ENCODE measurements at regions not wholly inside any gene's neighbourhood (a gene's known extent, or its start where the extent isn't known, plus 50 kb on each side); places are given as distances from the start of the nearest gene placed in this dataset.
A peak's percentile ranks its signal among the peaks of the same experiment; 100 is the strongest.
"Not testable (repeated sequence)": the region's sequence is repeated elsewhere in the genome, so short reads cannot be mapped to it uniquely, and the experiment has no call there.

DNA sequence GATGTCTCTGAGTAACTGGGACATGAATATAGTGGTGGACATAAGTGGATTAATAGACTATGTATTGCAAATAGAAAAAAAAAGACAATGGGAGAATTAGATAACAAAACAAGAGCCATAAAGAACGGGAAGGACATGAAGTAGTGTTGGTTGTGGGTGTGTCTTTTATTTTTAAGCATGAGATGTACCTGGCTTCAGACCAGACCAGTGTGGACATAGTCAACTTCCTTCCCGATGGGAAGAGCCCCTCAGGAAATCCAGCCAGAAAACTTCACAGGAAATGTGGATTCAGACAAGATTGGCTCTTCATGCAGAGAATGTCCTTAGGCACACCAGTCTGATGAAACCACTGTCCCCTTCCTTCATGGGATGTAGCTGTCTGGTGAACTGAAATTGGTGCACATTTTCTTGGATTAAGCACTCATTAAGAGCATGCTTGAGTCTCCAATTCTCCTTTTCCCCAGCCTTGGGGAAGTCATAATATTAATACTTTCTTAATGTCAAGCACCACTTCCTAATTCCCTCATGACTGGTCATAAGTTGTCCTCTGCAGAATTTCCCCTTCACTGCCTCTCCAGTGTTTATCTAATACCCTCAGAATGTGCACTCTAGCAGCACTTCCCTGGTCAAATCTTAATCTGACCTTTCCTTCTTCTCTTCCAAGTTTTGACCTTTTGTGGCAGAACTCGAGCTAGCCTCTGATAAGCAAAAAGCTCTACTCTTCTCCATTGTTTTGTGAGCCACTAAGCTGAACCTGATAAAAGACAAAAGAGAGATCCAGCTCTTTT is 350.6 kb upstream of the MAF start:
- no peak for FAIRE-seq

DNA sequence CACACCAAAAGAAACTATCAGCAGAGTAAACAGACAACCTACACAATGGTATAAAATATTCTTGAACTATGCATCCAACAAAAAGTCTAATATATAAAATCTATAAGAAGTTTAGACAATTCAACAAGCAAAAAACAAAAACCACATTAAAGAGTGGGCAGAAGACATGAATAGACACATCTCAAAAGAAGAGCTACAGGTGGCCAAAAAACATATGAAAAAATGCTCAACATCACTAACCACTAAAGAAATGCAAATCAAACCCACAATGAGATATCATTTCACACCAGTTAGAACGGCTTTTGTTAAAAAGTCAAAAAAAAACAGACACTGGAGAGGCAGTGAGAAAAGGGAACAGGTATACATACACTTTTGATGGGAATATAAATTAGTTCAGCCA is 348.9 kb upstream of the MAF start:
- FAIRE-seq (no peak), DNase-seq (ENCODE audit: low spot score) (no peak)

More for the DNA sequence above, 350.6 kb upstream of the MAF start:
- no peak for DNase-seq (ENCODE audit: low spot score)

DNA sequence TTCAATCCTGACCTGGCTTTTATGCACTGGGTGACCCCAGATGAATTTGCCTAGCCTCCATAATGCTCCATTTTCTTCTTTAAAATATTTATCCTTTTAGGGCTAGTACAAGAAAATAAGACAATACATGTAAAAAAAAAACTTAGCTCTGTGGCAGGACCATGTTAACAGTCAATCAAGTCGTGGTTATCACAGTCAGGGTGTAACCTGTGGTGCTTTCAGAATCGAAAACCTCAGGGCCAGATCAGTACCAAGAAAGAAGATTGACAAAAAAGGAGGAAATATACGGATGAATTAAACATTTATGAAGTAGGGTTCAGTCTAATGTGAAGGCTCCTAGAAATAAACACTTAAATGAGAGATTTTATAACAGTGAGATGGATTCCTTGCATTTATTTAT is 347.2 kb upstream of the MAF start:
- no peak for DNase-seq (ENCODE audit: low spot score)
- FAIRE-seq, result no peak

DNA sequence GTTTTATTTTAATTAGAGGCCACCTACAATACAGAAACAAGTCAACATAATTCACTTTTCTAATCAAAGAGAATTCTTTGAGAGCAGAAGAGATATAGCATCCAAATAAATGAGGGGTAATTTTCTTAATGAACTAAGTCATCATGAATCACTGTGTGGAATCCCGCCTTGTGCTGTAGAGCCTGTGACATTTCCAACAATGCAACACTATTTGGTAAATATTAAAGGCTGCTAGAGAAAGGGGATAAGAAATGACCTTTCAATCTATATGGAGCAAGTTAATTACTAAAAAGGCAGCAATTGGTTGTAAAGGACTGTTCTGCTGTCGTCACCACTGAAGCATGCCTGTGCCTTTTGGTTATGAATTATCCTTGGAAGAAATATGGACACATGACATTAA is 345.7 kb upstream of the MAF start:
- no peak for DNase-seq (ENCODE audit: low spot score)
- no peak for FAIRE-seq

DNA sequence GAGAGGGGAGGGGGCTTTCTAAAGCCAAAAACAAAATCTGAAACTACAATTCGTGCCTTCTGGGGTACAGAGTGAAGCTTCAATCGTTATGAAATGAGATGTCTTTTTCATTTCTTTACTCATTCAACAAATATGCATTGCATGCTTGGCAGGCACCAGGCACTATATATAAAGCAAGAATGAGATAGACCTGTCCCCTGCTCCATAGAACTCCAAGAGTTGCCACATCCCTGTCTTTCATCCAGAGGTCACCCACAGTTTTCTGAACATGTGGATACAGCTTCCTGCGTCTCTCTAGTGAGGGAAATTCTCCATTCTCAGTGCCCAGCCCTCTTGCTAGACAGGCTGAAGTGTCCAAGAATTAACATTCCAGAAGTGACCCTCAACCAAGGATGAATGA is 343.2 kb upstream of the MAF start:
- DNase-seq (ENCODE audit: low spot score) (no peak), FAIRE-seq (no peak)

DNA sequence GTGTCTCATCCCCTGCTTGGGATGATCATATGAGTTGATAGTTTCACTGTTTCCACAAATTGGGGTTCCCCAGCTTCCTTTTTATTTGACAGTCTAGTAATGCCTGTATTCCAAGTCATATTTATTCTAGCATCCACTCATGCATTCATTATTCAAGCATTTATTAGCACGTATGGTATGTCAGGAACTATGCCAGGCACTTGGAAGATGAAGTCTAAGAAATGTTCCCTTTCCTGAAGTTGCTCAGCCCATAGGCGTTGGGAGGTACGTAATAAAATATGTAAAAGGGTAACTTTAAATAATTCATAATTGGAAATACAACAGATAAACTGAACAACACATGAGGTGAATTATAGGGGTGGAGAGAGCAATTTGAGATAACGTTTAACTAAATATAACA is 338.0 kb upstream of the MAF start:
- DNase-seq (ENCODE audit: low spot score), result no peak
- FAIRE-seq, result no peak

DNA sequence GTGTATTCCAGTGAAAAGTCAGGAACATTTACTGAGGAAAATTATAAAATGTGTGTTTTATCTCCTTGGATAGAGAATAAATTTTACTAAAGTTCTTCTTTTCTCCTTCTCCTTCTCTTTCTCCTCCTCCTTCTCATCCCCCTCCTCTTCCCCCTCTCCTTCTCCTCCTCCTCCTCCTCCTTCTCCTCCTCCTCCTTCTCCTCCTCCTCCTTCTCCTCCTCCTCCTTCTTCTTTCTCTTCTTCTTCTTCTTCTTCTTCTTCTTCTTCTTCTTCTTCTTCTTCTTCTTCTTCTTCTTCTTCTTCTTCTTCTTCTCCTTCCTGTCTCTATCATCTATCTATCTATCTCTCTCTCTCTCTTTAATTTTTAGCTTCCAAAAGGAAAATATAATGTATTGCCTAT is 337.1 kb upstream of the MAF start:
- not testable (repeated sequence) for FAIRE-seq; DNase-seq (ENCODE audit: low spot score)

DNA sequence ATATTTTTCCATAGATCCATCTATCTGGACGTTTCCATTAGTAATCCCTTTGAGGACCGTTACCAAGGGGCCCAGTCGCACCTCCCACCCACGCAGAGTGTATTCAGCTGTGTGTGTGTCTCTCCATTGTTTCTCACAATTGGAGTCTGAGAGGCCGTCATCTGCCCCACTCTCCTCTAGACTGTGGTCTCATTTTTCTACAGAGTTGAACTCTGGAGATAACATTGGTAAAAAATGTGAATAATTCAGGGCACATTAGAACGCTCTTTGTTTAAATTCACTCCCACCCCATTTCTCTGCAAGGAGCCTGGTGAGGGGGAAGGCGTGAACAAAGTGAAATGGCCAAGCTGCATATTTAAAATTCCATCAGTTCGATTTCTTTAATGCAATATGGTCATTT is 333.1 kb upstream of the MAF start:
- no peak for FAIRE-seq

DNA sequence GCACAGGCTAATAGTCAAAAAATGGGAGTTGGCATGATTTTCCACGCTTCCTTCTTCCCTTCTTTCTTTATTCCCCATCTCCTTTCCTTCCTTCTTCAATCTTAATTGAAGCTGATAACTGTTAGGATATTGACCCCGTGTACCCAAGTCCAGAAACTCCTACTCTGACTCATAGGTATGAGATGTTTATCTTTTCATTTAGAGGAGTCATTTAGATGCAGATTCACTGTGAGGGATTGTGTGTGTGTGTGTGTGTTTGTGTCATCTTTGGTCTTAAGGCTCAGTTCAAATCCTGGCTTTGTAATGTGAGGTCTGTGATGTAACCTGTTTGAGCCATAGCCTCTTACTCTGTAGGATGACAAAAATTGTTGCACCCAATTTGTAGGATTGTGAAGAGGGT is 332.0 kb upstream of the MAF start:
- no peak for DNase-seq (ENCODE audit: low spot score)
- no peak for FAIRE-seq

More for the DNA sequence above, 333.1 kb upstream of the MAF start:
- no peak for DNase-seq (ENCODE audit: low spot score)

DNA sequence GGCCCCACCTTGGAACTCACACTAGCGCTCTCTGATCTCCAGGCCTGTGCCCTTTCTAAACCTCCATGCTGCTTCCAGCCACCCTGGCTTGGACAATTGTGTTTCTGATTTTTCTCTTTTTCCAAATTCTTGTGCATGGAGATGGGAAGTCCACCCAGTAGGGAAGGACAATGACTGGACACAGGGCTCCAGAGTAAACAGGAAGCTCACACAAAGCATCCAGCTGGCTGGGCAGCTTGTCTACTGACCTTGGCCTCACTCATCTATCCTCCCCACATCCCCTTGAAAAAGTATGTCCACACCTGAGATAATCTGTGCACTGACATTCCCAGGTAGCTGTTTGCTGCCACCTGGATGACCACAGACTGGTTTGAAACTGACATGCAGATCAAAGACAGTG is 331.2 kb upstream of the MAF start:
- DNase-seq (ENCODE audit: low spot score), result no peak
- FAIRE-seq, result no peak

DNA sequence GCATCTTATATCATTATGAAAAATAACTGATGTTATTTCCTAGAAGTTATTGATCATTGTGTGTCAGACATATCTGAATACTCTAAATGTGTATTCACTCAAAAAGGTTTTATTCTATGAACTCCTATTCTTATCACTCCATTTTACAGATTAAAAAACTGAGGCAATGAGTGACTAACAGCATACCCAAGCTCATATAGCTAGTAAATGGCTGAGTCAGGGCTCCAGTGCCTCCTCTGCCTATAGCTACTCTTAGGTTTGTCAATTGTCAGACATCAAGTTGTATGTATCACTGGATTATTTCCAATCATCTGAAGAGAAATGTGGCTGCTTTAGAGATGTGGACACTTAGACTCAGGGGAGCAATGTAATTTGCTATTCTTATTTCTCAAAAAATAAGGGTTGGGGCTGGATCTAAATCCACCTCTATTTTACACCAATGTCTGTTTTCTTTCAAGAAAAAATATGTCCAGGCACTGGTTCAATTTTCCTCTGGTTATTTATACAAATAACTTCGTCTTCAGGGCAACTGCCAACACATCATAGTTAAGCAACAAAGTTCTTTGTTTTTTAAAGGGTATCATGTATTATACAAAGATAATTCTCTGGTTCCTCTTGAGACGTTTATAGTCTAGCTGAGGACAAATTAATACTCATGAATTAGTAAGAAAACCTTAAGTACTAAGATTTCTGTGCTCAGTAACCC is 328.9 kb upstream of the MAF start:
- FAIRE-seq (no peak), DNase-seq (ENCODE audit: low spot score) (no peak)

DNA sequence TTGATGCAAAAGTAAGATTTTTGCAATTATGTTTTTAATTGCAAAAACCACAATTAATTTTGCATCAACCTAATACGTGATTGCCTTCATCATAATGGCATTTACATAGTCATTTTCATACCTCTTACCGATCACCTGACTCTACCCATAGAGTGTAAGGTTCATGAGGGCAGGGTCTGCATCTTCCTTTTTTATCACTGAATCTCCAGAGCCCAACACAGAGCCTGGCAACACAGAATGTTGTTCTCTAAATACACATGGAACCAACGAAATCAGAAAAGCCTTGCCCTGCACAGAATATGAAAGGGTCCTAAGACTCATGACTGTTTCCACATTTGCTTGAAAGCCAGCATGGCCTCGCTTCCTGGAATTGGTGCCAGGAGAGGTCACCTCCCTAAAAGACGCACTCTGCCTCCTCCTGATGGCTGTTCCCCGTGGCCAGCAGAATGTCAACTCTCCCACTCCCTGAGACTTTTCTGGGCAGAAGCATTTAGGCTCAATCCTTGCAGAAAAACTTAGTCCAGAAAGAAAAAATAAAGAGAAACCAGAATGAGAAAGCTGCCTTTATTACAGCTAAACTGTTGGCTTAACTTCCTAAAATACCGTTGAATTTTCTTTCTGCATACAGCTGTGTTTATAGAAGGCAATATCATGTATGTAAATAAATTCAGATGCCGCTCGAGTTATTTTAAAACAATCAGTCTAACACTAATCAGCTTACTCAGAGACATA is 327.8 kb upstream of the MAF start:
- no peak for FAIRE-seq
- no peak for DNase-seq (ENCODE audit: low spot score)

DNA sequence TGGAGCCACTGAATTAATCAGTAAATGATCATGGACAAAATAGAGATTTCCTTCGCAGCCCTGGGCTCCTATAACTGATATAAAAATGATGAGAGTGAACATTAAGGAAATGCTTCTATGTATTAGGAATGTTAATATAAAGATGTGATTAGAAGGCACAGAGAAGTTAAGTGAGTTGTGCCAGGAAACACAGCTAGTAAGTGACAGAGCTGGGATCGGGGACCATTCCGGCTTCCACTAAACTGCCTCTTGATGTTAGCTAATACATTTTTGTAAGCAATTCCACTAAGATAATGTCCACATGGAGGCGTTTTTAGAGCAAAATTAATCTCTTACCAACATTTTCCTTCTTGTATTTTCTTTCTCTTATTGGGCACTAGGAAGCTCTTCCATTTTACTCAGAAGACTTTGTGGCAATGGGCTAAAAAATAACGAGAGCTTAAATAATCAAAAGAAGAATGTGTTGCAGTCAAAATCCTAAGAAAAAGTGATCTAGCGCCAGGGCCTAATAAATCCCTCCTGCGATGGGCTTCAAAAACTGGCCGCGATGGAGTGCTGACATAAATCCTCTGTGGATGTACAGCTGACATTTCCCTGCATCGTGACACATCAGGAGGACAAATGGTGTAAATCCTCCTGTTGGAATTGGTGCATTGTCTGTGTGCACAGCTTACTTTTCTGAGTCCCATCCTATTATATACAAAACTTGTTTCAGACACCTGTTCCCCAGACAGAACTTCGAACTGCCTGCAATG is 326.1 kb upstream of the MAF start:
- FAIRE-seq (no peak), DNase-seq (ENCODE audit: low spot score) (no peak)

DNA sequence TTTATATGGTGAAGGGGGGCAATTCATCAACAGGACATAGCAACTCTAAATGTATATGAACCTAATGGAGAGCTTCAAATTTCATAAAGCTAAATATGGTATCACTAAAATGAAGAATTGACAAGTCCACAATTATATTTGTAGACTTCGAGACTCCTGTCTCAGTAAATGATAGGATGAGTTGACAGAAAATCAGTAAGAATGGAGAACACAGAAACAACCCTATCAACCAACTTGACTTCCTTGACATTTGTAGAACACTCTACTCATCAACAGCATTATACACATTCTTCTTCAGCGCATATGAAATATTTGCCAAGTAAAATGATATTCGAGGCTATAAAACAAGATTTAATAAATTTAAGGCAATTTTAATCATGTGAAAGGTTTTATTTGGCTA is 322.9 kb upstream of the MAF start:
- FAIRE-seq (no peak), DNase-seq (ENCODE audit: low spot score) (no peak)

DNA sequence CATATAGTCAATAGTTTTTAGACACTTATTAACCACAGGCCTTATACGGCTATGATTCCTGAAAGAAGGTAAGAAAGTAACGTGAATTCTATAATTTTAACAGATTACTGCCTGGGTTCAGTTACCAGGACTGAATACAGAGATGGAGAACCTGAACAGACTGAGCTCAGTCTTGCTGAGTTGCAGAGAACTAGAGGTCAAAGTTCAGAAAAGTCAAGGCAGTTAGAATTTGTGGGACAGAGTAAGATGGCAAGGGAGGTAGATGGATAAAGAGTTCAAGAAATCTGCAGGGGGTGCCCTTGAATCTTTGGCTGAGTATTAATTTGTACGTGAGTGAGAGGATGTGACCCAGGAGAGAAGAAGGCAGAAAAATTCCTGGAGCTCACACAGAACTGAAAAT is 320.1 kb upstream of the MAF start:
- DNase-seq (ENCODE audit: low spot score), result no peak
- no peak for FAIRE-seq

DNA sequence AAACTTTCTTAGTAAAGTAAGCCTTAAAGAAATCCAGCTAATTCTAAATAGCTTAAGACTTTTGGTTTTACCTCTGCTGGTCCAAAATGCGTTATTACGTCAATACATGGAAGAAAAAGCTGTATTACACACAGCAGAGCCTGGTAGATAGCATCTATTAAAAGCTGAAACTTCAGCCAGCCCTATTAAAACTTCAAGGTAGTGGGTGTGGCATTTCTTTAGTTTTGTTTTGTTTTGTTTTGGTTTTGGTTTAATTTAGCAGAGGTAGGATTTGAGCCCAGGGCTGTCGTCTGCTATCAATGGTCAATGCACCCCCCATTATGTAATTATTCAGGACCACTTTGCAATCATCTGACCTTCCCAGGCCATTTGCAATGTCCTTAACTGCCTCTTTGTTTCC is 318.4 kb upstream of the MAF start:
- FAIRE-seq, result no peak
- no peak for DNase-seq (ENCODE audit: low spot score)

DNA sequence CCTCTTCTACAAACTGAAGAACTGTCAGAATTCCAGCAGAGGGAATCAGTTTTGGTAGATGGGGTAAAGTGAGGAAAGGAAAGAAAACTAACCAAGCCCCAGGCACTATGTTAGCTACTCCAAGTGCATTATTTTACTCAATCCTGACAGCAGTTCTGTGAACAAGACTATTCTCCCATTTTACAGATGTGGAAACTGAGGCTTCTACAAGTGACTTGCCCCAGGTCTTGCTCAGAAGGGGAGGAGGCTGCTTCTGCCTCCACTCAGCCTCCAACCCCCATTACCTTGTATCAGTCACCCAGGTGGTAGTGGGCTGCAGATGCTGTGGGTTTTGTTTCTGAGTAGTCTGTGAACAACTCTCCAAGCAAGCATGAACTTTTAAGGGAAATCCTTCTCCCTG is 315.2 kb upstream of the MAF start:
- FAIRE-seq, result no peak
- no peak for DNase-seq (ENCODE audit: low spot score)

DNA sequence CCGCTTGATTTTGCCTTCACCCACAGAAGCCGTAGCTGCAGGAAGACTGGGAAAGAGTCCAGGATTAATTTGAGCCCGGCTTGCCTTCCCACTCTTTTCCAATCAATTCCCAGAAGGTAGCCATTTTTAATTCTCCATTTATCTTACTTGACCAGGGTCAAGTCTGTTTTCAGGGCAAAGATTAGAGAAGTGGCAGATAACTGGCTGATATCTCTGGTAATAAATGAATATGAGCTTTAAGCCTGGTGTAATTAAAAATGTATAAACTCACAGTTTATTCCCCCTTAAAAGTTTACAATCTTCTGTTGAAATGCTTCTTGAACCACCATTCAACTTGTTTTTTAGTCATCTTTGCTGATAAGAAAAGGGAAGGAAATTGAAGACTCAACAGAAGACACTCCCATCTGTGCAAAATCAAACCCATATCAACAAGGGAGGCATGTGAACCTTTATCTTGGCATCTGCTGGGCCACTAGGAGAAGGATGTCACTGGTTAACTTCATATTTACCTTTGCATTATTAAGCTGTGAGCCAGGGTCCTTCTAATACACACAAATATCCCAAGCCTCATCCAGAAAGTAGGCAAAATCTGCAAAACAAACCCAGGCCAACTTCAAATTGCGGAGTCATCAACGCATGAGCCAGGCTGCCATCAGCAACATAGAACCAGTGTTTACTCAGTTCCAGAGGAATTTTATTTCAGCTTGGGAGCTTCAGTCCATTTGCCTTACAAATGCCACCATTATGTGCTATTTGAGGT is 314.6 kb upstream of the MAF start:
- FAIRE-seq, result no peak
- no peak for DNase-seq (ENCODE audit: low spot score)

DNA sequence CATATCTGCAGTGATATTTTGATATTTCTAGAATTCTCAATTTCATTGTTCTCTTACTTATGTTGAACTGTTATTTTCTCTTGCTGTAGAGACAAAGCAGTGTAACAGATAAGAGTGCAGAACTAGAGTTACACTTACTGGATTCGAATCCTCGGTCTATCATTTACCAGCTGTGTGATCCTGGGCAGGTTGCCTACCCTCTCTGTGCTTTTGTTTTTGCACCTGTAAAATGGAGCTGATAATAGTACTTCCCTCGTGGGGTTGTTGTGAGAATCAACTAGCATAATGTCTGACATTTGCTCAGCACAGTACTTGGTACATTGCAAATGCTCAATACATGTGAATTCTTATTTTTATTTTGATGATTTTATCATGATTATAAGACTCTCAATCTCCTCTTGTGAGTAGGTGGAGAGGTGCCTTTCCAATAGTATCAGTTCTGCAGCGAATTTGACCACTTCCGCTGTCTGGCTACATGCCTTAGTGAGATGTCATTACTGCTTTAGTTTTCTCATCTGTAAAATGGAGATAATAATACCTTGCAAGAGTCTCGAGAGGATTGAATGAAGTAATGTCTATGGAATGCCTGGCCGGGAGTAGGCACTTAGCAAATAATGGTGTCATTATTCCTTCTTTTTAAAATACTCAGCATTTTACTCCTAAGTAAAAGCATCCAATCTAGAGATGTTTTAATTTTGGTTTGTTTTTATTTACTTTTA is 312.2 kb upstream of the MAF start:
- DNase-seq (ENCODE audit: low spot score), result peak; percentile 72
- FAIRE-seq, result no peak

DNA sequence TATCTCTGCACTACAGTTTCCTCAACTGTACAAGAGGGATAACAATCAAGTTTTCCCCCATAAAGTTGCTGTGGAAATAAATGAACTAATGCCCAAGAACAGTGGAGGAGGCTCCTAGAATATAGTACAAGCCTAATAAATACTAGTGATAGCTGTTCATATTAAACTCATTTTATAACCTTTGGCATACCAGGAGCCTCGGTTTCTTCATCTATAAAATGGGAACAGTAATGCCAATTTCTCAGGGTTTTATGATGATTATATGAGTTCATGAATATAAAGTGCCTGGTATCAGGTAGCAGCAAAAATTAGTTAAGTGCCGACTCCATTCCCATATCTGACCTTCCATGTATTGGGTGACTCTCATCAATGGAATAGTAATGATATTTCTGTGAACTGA is 311.1 kb upstream of the MAF start:
- FAIRE-seq (no peak), DNase-seq (ENCODE audit: low spot score) (no peak)
